ENCODE measurements at regions not wholly inside any gene's neighbourhood (a gene's known extent, or its start where the extent isn't known, plus 50 kb on each side); places are given as distances from the start of the nearest gene placed in this dataset.
"Not testable (repeated sequence)": the region's sequence is repeated elsewhere in the genome, so short reads cannot be mapped to it uniquely, and the experiment has no call there.

- TF ChIP-seq CTCF (conservative IDR thresholded peaks at IDR 0.05), result no peak
- H3K27ac ChIP-seq, result no peak overlapping the region
These were observed 89.9 kb downstream of the RFPL4B start for GRCh38 chr6:112437058-112437457.

DNA sequence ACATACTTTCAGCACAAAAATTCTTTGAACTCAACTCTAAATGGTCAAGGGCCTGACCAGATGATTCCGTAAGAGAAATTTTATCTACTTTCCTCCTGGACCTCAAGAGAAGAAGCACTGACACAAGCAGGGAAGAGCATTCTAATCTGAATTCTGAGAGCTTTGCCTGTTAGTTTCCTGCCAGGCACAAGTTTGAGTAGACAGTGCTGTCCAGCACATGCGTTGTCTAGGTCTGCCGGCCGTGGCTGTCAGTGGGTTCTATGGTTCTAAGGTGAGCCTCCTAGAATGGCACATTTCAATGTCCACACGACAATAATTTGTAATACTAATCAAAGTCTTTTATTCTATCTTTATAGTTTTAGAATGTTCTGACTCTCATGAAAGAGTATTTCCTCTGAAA lies 91.9 kb downstream of the RFPL4B start:
- H3K27ac ChIP-seq, result no peak overlapping the region
- no peak for TF ChIP-seq CTCF (conservative IDR thresholded peaks at IDR 0.05)

DNA sequence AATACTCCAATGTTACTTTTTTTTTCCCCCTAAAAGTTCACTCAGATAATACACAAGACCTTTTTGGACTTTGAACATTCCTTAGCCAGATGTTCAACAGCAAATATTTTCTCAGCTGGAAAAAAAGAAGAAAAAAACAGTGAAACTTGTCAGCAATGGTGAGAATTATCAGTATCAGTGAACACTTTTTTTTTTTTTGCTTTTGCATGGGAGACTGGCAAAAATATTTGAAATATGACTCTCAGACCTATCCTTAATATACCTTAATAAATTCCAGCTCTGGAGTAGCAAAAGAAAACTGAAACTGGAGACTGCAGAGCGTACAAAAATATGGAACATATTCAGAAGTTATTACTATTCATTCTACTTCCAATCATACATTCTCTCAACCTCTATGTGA lies 92.3 kb downstream of the RFPL4B start:
- TF ChIP-seq CTCF (conservative IDR thresholded peaks at IDR 0.05), result no peak
- H3K27ac ChIP-seq, result no peak overlapping the region

DNA sequence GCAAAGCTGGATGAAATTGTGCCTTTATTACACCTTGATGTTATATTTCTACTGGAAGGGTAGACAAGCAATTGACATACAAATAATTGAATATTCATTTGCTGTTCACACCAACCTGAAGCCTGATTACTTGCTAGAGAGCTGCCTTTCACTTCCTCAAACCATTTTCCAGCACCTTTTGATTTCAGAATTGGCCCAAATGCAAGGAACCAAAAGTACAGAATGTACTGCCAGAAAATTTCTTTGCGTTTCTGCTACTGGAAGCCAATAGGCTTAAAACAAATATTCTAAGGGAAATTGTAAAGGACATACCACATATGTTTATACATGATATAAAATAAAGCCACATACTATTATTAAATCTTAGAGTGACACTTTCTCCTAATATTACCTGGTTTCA lies 94.5 kb downstream of the RFPL4B start:
- peak overlapping the region; percentile 68 for H3K27ac ChIP-seq
- TF ChIP-seq CTCF (conservative IDR thresholded peaks at IDR 0.05), result no peak

DNA sequence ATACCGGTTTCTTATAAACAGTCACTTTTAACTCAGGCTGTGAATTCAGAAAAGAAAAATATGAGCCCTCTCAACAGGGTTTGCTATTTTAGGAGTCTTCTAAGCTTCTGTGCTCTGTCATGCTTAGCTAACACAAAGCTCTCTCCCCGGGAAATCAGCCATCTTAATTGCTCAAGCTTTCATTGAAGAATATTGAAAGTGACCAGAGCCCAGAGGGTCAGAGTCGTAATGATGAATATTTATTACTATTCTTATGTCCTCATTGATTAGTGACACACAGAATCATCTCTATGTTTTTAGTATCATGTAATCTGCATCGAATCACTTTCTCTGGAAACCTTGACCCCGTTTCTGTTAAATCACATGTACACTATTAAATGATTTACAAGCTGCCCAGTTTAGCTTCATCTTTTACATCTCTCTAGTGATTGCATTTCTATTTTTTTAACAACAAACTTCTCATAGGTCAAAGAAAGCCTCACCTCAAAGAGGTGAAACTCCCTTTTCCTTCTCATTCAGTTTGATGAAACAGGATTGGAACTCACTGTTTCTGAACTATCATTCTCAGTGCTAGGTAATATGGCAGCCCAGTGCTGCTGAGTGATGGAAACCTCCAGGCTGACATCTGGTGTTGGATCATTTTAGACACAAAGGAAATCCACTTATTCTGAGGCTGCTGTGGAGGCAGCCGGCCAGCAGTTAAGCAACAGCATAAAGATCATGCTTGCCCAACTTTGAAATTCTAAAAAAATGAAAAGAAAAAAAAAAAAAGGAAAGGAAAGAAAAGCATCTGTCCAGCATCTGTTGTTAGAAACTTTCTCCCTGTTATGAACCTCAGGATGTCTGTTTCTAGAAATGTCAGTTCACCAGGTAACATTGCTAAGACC lies 96.3 kb downstream of the RFPL4B start:
- H3K27ac ChIP-seq, result peak overlapping the region; percentile 68
- no peak for TF ChIP-seq CTCF (conservative IDR thresholded peaks at IDR 0.05)

DNA sequence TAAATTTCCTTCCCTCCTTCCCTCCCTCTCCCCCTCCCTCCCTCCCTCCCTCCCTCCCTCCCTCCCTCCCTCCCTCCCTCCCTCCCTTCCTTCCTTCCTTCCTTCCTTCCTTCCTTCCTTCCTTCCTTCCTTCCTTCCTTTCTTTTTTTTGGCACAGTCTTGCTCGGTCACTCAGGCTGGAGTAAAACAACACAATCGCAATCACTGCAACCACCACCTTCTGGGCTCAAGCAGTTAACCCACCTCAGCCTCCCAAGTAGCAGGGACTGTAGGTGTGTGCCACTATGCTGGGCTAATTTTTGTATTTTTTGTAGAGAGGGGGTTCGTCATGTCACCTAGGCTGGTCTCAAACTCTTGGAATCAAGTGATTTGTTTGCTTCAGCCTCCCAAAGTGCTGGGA lies 101.7 kb downstream of the RFPL4B start:
- not testable (repeated sequence) for H3K27ac ChIP-seq

DNA sequence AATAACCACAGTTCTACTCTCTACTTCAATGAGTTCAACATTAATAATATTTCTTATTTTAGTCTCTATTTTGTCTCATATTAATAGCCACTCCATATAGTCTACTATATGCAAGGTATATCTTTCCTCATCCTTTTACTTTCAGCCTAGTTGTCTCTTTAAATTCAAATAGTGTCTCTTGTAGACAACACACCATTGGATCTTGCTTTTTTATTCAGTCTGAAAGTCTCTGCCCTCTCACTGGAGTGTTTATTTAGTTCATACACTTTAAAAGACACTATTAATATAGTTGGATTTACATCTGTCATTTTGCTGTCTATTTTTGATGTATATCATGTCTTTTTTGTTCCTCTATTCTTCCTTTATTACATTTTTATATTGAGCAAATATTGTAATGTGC lies 103.5 kb downstream of the RFPL4B start:
- no peak for TF ChIP-seq CTCF (conservative IDR thresholded peaks at IDR 0.05)

DNA sequence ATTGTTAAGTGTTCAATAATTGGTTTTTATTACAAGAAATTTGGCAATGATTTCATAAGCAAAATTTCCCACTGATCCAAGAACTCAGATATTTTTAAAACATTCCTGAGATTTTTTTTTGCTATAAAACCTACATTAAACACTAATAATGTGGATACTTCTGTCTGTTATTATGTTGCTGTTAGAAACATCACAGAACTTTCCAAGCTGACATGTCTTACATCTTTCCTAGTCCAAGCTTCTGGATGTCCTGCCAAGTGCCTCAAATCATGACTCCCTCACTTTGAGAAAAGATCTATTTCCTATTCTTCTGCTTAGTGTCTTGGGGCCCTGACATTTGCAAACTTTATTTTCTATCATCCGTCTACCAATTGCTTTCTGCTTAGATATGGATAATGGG lies 110.8 kb downstream of the RFPL4B start:
- H3K27ac ChIP-seq, result no peak overlapping the region
- TF ChIP-seq CTCF (conservative IDR thresholded peaks at IDR 0.05), result no peak

More for the DNA sequence above, 103.5 kb downstream of the RFPL4B start:
- H3K27ac ChIP-seq, result no peak overlapping the region
